Panc1 (cell line): ENCODE measurements at regions not wholly inside any gene's neighbourhood (a gene's known extent, or its start where the extent isn't known, plus 50 kb on each side); places are given as distances from the start of the nearest gene placed in this dataset.

ENCODE experiments used
- CTCF ChIP-seq: fragments of 450-650 bp; IDR thresholded peaks from 2 replicates; pipeline ENCODE4 v1.5.1; 2017; ENCODE audit warnings: mild to moderate bottlenecking
- POLR2AphosphoS5 ChIP-seq: IDR thresholded peaks from 2 replicates; pipeline ENCODE4 v1.6.1; 2012; ENCODE audit warnings: mild to moderate bottlenecking, low read depth, low read length, moderate library complexity
- REST ChIP-seq, 2 experiments: IDR thresholded peaks; 2 replicates each; pipeline ENCODE4 v1.6.1; 2011 to 2012; ENCODE audit warnings: low read depth in 2 of 2, control low read depth in 1 of 2, low read length in 1 of 2, mild to moderate bottlenecking in 1 of 2, moderate library complexity in 1 of 2; ENCODE audit not compliant: insufficient read depth in 1 of 2
- SIN3A ChIP-seq: IDR thresholded peaks from 2 replicates; pipeline ENCODE4 v1.6.1; 2012; ENCODE audit warnings: low read depth, mild to moderate bottlenecking, low read length, moderate library complexity, borderline replicate concordance; ENCODE audit not compliant: insufficient read depth

GRCh38 chr3:6577584-6577983 lies 283.3 kb upstream of the GRM7 start:
- TF ChIP-seq CTCF: no peak
- no peak for TF ChIP-seq SIN3A
- TF ChIP-seq REST (IDR thresholded peaks at IDR 0.05; ENCODE audit: insufficient read depth in 1 of 2, low read depth in 2 of 2, low read length in 1 of 2): no peak
- TF ChIP-seq POLR2AphosphoS5: no peak
